ENCODE measurements at regions not wholly inside any gene's neighbourhood (a gene's known extent, or its start where the extent isn't known, plus 50 kb on each side); places are given as distances from the start of the nearest gene placed in this dataset.
A peak's percentile ranks its signal among the peaks of the same experiment; 100 is the strongest.
"Not testable (repeated sequence)": the region's sequence is repeated elsewhere in the genome, so short reads cannot be mapped to it uniquely, and the experiment has no call there.

DNA sequence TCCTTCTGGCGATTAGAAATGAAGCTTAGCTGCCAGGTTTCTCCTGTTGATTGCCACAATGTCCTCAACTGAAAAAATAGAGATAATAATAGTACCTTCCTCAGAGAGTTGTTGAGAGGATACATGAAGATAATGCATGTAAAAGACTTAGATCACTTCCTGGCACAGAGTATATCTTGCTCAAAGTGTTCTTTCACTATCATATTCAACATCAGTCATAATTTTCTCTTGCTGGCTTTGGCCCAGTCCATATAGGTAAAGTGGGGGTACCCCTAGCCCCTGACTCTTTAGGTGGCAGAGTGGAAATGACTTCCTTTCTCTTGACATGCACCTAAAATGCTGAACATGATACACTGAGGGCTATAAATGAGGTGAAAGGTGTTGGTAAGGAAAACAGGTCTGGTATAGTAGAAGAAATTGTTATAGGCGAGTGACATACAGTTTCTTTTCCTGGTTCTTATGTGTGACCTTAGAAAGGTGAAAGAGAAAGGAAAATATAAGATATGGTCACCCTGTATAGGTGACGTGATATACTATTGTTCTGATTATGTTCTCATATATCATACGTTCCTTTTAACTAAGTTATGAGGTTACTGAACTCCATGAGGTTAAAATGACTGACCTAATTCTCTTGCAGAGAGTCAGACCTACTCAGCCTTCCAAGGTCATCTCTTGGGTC lies 209.9 kb upstream of the DEPDC1 start:
- DNase-seq (no peak), ATAC-seq (ENCODE audit: low FRiP score in 2 of 2) (no peak)
- TF ChIP-seq CTCF (IDR thresholded peaks at IDR 0.05) (no peak), POLR2A (IDR thresholded peaks at IDR 0.05) (no peak)
- Histone ChIP-seq H3K27me3 (no peaks in the 10 kb centered on the region), H3K9me3 (peaks cover 0 to 16% (median 3%) of the 10 kb centered on the region in 4 donors), H3K4me3 (no peak overlapping the region), H3K36me3 (no peaks in the 10 kb centered on the region), H3K4me1 (no peaks in the 10 kb centered on the region), H3K27ac (no peak overlapping the region)
- WGBS, 2 donors = 78 to 82% methylated on average over 4 of the region's 4 CpGs

DNA sequence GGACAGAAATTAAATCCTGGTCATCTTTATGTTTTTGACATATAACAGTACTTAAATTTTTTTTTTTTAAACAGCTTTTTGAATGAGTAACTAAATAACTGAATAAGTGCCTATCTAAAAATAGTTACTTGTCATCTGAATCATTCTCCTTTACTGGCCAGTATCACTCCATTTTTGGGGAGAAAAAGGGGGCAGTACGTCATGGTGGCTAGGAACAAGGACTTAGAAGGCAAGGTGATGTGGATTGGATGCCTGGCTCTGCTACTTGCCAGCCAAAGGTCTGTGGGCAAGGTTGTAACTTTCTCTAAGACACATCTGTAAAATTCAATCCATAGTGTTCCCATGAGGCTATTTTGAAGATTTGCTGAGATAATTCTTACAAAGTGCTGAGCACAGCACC lies 220.4 kb upstream of the DEPDC1 start:
- no peaks in the 10 kb centered on the region for H3K36me3 ChIP-seq
- DNase-seq (no peak), ATAC-seq (ENCODE audit: low FRiP score in 2 of 2) (no peak)

DNA sequence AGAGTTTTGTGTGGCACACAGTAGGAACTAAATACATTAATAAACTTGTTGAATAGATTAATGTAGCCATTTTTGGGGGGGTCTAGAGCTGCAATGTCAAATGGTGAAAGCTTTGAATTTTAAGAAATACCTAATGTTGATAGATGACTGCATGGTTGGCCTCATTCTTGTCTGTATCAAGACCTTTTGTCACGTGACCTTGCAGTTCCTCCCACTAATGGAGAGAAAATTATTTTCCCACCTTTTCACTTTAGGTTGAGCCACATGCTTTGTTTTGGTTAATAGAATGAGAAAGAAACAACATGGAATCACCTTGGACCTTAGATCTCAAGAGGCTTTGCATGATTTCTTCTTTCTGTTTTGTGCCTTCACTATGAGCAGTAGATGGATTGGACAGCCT lies 223.6 kb upstream of the DEPDC1 start:
- no peak for TF ChIP-seq CTCF (IDR thresholded peaks at IDR 0.05)
- TF ChIP-seq EP300 (IDR thresholded peaks at IDR 0.05) = no peak
- no peak for TF ChIP-seq POLR2AphosphoS5 (IDR thresholded peaks at IDR 0.05)
- no peak for TF ChIP-seq POLR2A (IDR thresholded peaks at IDR 0.05)
- no peak overlapping the region for H3K27ac ChIP-seq
- no peak for DNase-seq

More for the DNA sequence above, 220.4 kb upstream of the DEPDC1 start:
- TF ChIP-seq EP300 (IDR thresholded peaks at IDR 0.05) (no peak), POLR2AphosphoS5 (IDR thresholded peaks at IDR 0.05) (no peak), CTCF (IDR thresholded peaks at IDR 0.05) (no peak), POLR2A (IDR thresholded peaks at IDR 0.05) (no peak)
- Histone ChIP-seq H3K9me3 (no peaks in the 10 kb centered on the region), H3K4me3 (no peak overlapping the region), H3K4me1 (no peaks in the 10 kb centered on the region), H3K27me3 (no peaks in the 10 kb centered on the region), H3K27ac (no peak overlapping the region)
- whole genome bisulfite sequencing, 2 donors = 29 to 68% methylated on average over 1 of the region's 1 CpG

DNA sequence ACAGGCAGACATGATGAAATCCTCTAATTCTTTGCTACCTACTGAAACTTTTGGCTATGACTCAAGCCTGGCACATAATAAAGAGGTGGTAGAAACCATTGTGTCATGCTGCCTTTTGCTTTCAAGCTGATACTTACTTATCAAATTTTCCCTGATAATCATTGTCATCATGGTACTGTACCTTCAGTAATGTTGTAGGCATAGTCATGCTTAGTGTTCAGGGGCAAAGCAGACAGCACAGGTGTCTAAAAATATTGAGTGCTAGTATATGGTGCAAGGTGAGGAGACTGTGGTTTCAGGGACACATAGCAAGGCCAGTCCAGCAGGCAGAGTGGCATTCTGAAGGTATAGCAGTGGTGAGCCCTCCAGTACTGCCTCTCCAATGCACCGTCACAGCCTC lies 226.9 kb upstream of the DEPDC1 start:
- H3K27ac ChIP-seq = no peak overlapping the region
- no peaks in the 10 kb centered on the region for H3K36me3 ChIP-seq
- H3K4me1 ChIP-seq = no peaks in the 10 kb centered on the region
- no peaks in the 10 kb centered on the region for H3K27me3 ChIP-seq
- DNase-seq (no peak), ATAC-seq (ENCODE audit: low FRiP score in 2 of 2) (no peak)
- H3K4me3 ChIP-seq = no peak overlapping the region
- H3K9me3 ChIP-seq = no peaks in the 10 kb centered on the region
- WGBS, 2 donors = 93% methylated on average over 1 of the region's 1 CpG
- no peak for TF ChIP-seq EP300 (IDR thresholded peaks at IDR 0.05)

More for the DNA sequence above, 223.6 kb upstream of the DEPDC1 start:
- Histone ChIP-seq H3K4me3 (no peak overlapping the region), H3K27me3 (no peaks in the 10 kb centered on the region), H3K36me3 (no peaks in the 10 kb centered on the region), H3K4me1 (no peaks in the 10 kb centered on the region), H3K9me3 (no peaks in the 10 kb centered on the region)
- WGBS, 2 donors = 86 to 88% methylated on average over 1 of the region's 1 CpG
- no peak for ATAC-seq (ENCODE audit: low FRiP score in 2 of 2)

- H3K9me3 ChIP-seq = no peaks in the 10 kb centered on the region
- no peak for TF ChIP-seq POLR2AphosphoS5 (IDR thresholded peaks at IDR 0.05)
- TF ChIP-seq CTCF (IDR thresholded peaks at IDR 0.05) = no peak
- no peak for DNase-seq
- H3K4me3 ChIP-seq = no peak overlapping the region
- H3K27ac ChIP-seq = no peak overlapping the region
- H3K36me3 ChIP-seq = no peaks in the 10 kb centered on the region
- WGBS, 2 donors = 38 to 50% methylated on average over 2 of the region's 2 CpGs
- no peaks in the 10 kb centered on the region for H3K27me3 ChIP-seq
- H3K4me1 ChIP-seq = no peaks in the 10 kb centered on the region
- ATAC-seq (ENCODE audit: low FRiP score in 2 of 2) = no peak
Observed at GRCh38 chr1:68725001-68725752, 228.3 kb upstream of the DEPDC1 start.

DNA sequence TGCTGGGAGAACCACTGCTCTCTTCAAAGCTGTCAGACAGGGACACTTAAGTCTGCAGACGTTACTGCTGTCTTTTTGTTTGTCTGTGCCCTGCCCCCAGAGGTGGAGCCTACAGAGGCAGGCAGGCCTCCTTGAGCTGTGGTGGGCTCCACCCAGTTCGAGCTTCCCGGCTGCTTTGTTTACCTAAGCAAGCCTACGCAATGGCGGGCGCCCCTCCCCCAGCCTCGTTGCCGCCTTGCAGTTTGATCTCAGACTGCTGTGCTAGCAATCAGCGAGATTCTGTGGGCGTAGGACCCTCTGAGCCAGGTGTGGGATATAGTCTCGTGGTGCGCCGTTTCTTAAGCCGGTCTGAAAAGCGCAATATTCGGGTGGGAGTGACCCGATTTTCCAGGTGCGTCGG lies 242.6 kb upstream of the DEPDC1 start:
- peak in 1 of 2 donors; percentile 60 for DNase-seq
- not testable (repeated sequence) for H3K36me3 ChIP-seq; ATAC-seq (ENCODE audit: low FRiP score in 2 of 2); H3K27me3 ChIP-seq; H3K4me3 ChIP-seq; H3K9me3 ChIP-seq; H3K27ac ChIP-seq; H3K4me1 ChIP-seq
- WGBS, 2 donors = 49 to 84% methylated on average over 4 to 16 of the region's 19 CpGs
